Loucy (cell line): ENCODE measurements at regions not wholly inside any gene's neighbourhood (a gene's known extent, or its start where the extent isn't known, plus 50 kb on each side); places are given as distances from the start of the nearest gene placed in this dataset.

Experiments used
- H2AFZ ChIP-seq: fragments of 200-600 bp; sonication (generic); 2 replicates; pipeline ENCODE4 v1.6.0; 2016; ENCODE audit warnings: antibody characterized with exemption, mild to moderate bottlenecking, low read length, moderate library complexity
- H3F3A ChIP-seq: fragments of 200-600 bp; 2 replicates; pipeline ENCODE4 v1.6.0; 2016; ENCODE audit warnings: antibody characterized with exemption, low read depth, mild to moderate bottlenecking
- H3K27me3 ChIP-seq: fragments of 200-600 bp; sonication (generic); 2 replicates; pipeline ENCODE4 v1.6.1; 2014; ENCODE audit warnings: low read length, mild to moderate bottlenecking; ENCODE audit not compliant: insufficient read depth, poor library complexity, severe bottlenecking
- H3K36me3 ChIP-seq: fragments of 200-600 bp; sonication (generic); 2 replicates; pipeline ENCODE4 v1.6.1; 2016; ENCODE audit warnings: low read length; ENCODE audit not compliant: insufficient read depth
- H3K4me1 ChIP-seq: fragments of 200-600 bp; sonication (generic); 2 replicates; pipeline ENCODE4 v1.5.1; 2014; ENCODE audit warnings: low read length, mild to moderate bottlenecking; ENCODE audit not compliant: insufficient read depth, poor library complexity, severe bottlenecking
- H3K4me2 ChIP-seq: fragments of 200-600 bp; sonication (generic); 2 replicates; pipeline ENCODE4 v1.6.0; 2014; ENCODE audit warnings: antibody characterized with exemption, low read length, low read depth, mild to moderate bottlenecking; ENCODE audit not compliant: poor library complexity, severe bottlenecking
- H3K4me3 ChIP-seq: fragments of 200-600 bp; sonication (generic); 2 replicates; pipeline ENCODE4 v1.5.1; 2014; ENCODE audit warnings: low read length, mild to moderate bottlenecking, mixed read lengths; ENCODE audit not compliant: poor library complexity, severe bottlenecking
- H3K79me2 ChIP-seq: fragments of 200-600 bp; sonication (generic); 2 replicates; pipeline ENCODE4 v1.6.1; 2014; ENCODE audit warnings: low read length; ENCODE audit not compliant: insufficient read depth
- H3K9ac ChIP-seq: fragments of 200-600 bp; sonication (generic); 2 replicates; pipeline ENCODE4 v1.6.0; 2014; ENCODE audit warnings: mild to moderate bottlenecking, low read depth, low read length, moderate library complexity; ENCODE audit not compliant: poor library complexity, severe bottlenecking
- H3K9me2 ChIP-seq: fragments of 200-600 bp; sonication (generic); replicated peaks from 2 replicates; pipeline ENCODE4 v1.6.1; 2016; ENCODE audit warnings: low read depth, low read length, mixed read lengths
- H3K9me3 ChIP-seq: fragments of 200-600 bp; sonication (generic); 2 replicates; pipeline ENCODE4 v1.6.1; 2014; ENCODE audit warnings: mild to moderate bottlenecking, antibody characterized with exemption, low read length, low read depth; ENCODE audit not compliant: insufficient read depth
- H4K20me1 ChIP-seq: fragments of 200-600 bp; sonication (generic); 2 replicates; pipeline ENCODE4 v1.6.0; 2014; ENCODE audit warnings: antibody characterized with exemption, low read length, mild to moderate bottlenecking; ENCODE audit not compliant: insufficient read depth, poor library complexity, severe bottlenecking
- CTCF ChIP-seq: fragments of 200-600 bp; sonication (generic); conservative IDR thresholded peaks from 2 replicates; pipeline ENCODE4 v1.5.1; 2014; ENCODE audit warnings: mild to moderate bottlenecking, antibody characterized with exemption, low read length
- EZH2phosphoT487 ChIP-seq: fragments of 200-600 bp; IDR thresholded peaks from 2 replicates; pipeline ENCODE4 v1.6.1; 2018; ENCODE audit warnings: antibody characterized with exemption, mild to moderate bottlenecking, moderate library complexity, borderline replicate concordance

GRCh38 chr12:97159377-97159776 is 252.3 kb downstream of the NEDD1 start:
- H3K9ac ChIP-seq = no peak overlapping the region
- no peaks in the 10 kb centered on the region for H3K9me3 ChIP-seq
- no peaks in the 10 kb centered on the region for H3K27me3 ChIP-seq
- H3F3A ChIP-seq = no peaks in the 10 kb centered on the region
- no peak overlapping the region for H2AFZ ChIP-seq
- TF ChIP-seq CTCF = no peak
- no peak for TF ChIP-seq EZH2phosphoT487
- H3K4me1 ChIP-seq = no peaks in the 10 kb centered on the region
- H3K4me3 ChIP-seq = no peak overlapping the region
- no peaks in the 10 kb centered on the region for H3K36me3 ChIP-seq
- H3K9me2 ChIP-seq = no peaks in the 10 kb centered on the region
- H4K20me1 ChIP-seq = no peaks in the 10 kb centered on the region
- no peak overlapping the region for H3K4me2 ChIP-seq
- no peaks in the 10 kb centered on the region for H3K79me2 ChIP-seq

GRCh38 chr12:97160277-97160676 is 253.2 kb downstream of the NEDD1 start:
- no peaks in the 10 kb centered on the region for H3K79me2 ChIP-seq
- no peaks in the 10 kb centered on the region for H3K27me3 ChIP-seq
- H3K9me2 ChIP-seq = no peaks in the 10 kb centered on the region
- no peak overlapping the region for H3K4me2 ChIP-seq
- H3K4me1 ChIP-seq = no peaks in the 10 kb centered on the region
- H4K20me1 ChIP-seq = no peaks in the 10 kb centered on the region
- no peak overlapping the region for H3K4me3 ChIP-seq
- no peak overlapping the region for H3K9ac ChIP-seq
- TF ChIP-seq EZH2phosphoT487 (no peak), CTCF (no peak)
- no peaks in the 10 kb centered on the region for H3F3A ChIP-seq
- H3K9me3 ChIP-seq = no peaks in the 10 kb centered on the region
- H3K36me3 ChIP-seq = no peaks in the 10 kb centered on the region
- H2AFZ ChIP-seq = no peak overlapping the region

- Histone ChIP-seq H3K4me2 (no peak overlapping the region), H3K36me3 (no peaks in the 10 kb centered on the region), H3K4me3 (no peak overlapping the region), H3F3A (no peaks in the 10 kb centered on the region), H2AFZ (no peak overlapping the region), H3K9ac (no peak overlapping the region), H3K27me3 (no peaks in the 10 kb centered on the region), H3K4me1 (no peaks in the 10 kb centered on the region), H3K9me3 (no peaks in the 10 kb centered on the region), H3K79me2 (no peaks in the 10 kb centered on the region), H4K20me1 (no peaks in the 10 kb centered on the region), H3K9me2 (no peaks in the 10 kb centered on the region)
- TF ChIP-seq CTCF (no peak), EZH2phosphoT487 (no peak)
Measured at GRCh38 chr12:97162173-97162572, 255.1 kb downstream of the NEDD1 start.
